Trophoblast cell (in vitro differentiated cells and primary cell): ENCODE measurements at regions not wholly inside any gene's neighbourhood (a gene's known extent, or its start where the extent isn't known, plus 50 kb on each side); places are given as distances from the start of the nearest gene placed in this dataset.

Source experiments
- DNase-seq, 2 donors: peaks; one replicate each; pipeline ENCODE4 v3.0.0-alpha.2; 2016
- H2AFZ ChIP-seq: 2 replicates; pipeline ENCODE4 v1.6.1; 2013; ENCODE audit warnings: low read length, moderate library complexity, mild to moderate bottlenecking; ENCODE audit not compliant: insufficient read depth, poor library complexity
- H2AK5ac ChIP-seq: 2 replicates; pipeline ENCODE4 v1.6.1; 2013; ENCODE audit warnings: mild to moderate bottlenecking, low read length
- H2BK120ac ChIP-seq: 2 replicates; pipeline ENCODE4 v1.6.1; 2013; ENCODE audit warnings: low read length, mild to moderate bottlenecking, moderate library complexity; ENCODE audit not compliant: insufficient read depth, poor library complexity
- H2BK12ac ChIP-seq: 2 replicates; pipeline ENCODE4 v1.6.1; 2013; ENCODE audit warnings: mild to moderate bottlenecking, low read length, moderate library complexity
- H2BK5ac ChIP-seq: 2 replicates; pipeline ENCODE4 v1.6.1; 2013; ENCODE audit warnings: low read length, low read depth, moderate library complexity, mild to moderate bottlenecking; ENCODE audit not compliant: poor library complexity
- H3K14ac ChIP-seq: 2 replicates; pipeline ENCODE4 v1.6.1; 2013; ENCODE audit warnings: mild to moderate bottlenecking, low read length
- H3K18ac ChIP-seq: 2 replicates; pipeline ENCODE4 v1.6.1; 2013; ENCODE audit warnings: mild to moderate bottlenecking, low read length
- H3K23ac ChIP-seq: 2 replicates; pipeline ENCODE4 v1.6.1; 2013; ENCODE audit warnings: low read length
- H3K27ac ChIP-seq: 2 replicates; pipeline ENCODE4 v1.5.1; 2013; ENCODE audit warnings: low read depth, mild to moderate bottlenecking, inconsistent platforms, low read length, moderate library complexity
- H3K27me3 ChIP-seq: 2 replicates; pipeline ENCODE4 v1.6.1; 2013; ENCODE audit warnings: inconsistent platforms, mild to moderate bottlenecking, low read length, moderate library complexity; ENCODE audit not compliant: insufficient read depth
- H3K36me3 ChIP-seq, 2 experiments: 1 replicate in 1 of 2; 2 replicates in 1 of 2; pipeline ENCODE4 v1.6.1; 2013; ENCODE audit warnings: low read length in 2 of 2, mild to moderate bottlenecking in 2 of 2, moderate library complexity in 1 of 2; ENCODE audit not compliant: insufficient read depth in 2 of 2, control insufficient read depth in 1 of 2
- H3K4ac ChIP-seq: 2 replicates; pipeline ENCODE4 v1.6.1; 2013; ENCODE audit warnings: low read depth, mild to moderate bottlenecking, low read length, moderate library complexity
- H3K4me1 ChIP-seq, 2 experiments: 1 replicate in 1 of 2; 2 replicates in 1 of 2; pipeline ENCODE4 v1.6.1; 2013; ENCODE audit warnings: low read length in 2 of 2, mild to moderate bottlenecking in 2 of 2, moderate library complexity in 1 of 2; ENCODE audit not compliant: insufficient read depth in 2 of 2, control insufficient read depth in 1 of 2
- H3K4me2 ChIP-seq: 2 replicates; pipeline ENCODE4 v1.6.1; 2013; ENCODE audit warnings: inconsistent platforms, mild to moderate bottlenecking, low read length, moderate library complexity
- H3K4me3 ChIP-seq: 2 replicates; pipeline ENCODE4 v1.5.1; 2013; ENCODE audit warnings: mild to moderate bottlenecking, low read depth, low read length, inconsistent platforms
- H3K79me1 ChIP-seq: one replicate; pipeline ENCODE4 v1.6.1; 2013; ENCODE audit warnings: low read length
- H3K79me2 ChIP-seq: 2 replicates; pipeline ENCODE4 v1.6.1; 2013; ENCODE audit warnings: low read length, mild to moderate bottlenecking; ENCODE audit not compliant: control insufficient read depth, insufficient read depth, poor library complexity
- H3K9ac ChIP-seq: 2 replicates; pipeline ENCODE4 v1.6.1; 2013; ENCODE audit warnings: mild to moderate bottlenecking, low read length
- H3K9me3 ChIP-seq: 2 replicates; pipeline ENCODE4 v1.6.1; 2013; ENCODE audit warnings: low read depth, mild to moderate bottlenecking, control low read depth, inconsistent platforms, low read length; ENCODE audit not compliant: insufficient read depth
- H4K12ac ChIP-seq: 2 replicates; pipeline ENCODE4 v1.6.1; 2013; ENCODE audit warnings: low read depth, mild to moderate bottlenecking, low read length, moderate library complexity
- H4K8ac ChIP-seq: 2 replicates; pipeline ENCODE4 v1.6.1; 2013; ENCODE audit warnings: low read depth, mild to moderate bottlenecking, low read length, moderate library complexity
- H4K91ac ChIP-seq: one replicate; pipeline ENCODE4 v1.6.1; 2013; ENCODE audit warnings: low read depth, mild to moderate bottlenecking, low read length, moderate library complexity
- WGBS: extraction: QIAGEN DNeasy Blood & Tissue Kit; methylation state at CpG from one replicate; pipeline ENCODE4 v1.1.7; 2013; ENCODE audit warnings: missing lambda C conversion rate; ENCODE audit not compliant: insufficient read length, insufficient coverage; ENCODE audit errors: extremely low coverage; 5-methylcytosine and 5-hydroxymethylcytosine counted together

DNA sequence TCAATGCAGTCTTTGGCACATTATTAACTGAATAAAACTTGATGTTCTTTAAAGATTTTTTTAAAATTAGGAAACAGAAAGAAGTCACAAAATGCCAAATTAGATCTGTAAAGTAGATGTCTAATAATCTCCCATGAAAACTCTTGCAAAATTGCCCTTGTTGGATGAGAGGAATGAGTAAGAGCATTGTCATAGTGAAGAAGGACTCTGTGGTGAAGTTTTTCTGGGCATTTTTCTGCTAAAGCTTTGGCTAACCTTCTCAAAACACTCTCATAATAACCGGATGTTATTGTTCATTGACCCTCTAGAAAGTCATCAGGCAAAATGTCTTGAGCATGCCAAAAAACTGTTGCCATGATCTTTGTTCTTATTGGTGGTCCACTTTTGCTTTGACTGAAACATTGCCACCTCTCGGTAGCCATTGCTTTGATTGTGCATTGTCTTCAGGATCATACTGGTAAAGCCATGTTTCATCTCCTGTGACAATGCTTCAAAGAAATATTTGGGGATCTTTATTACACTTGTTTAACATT is 549.3 kb downstream of the LIG4 start:
- H3K79me1 ChIP-seq, result no peaks in the 10 kb centered on the region
- H3K14ac ChIP-seq, result no peak overlapping the region
- H2AFZ ChIP-seq, result no peak overlapping the region
- DNase-seq, result no peak
- no peak overlapping the region for H3K4me3 ChIP-seq
- H2AK5ac ChIP-seq, result no peak overlapping the region
- H4K91ac ChIP-seq, result no peak overlapping the region
- no peak overlapping the region for H3K18ac ChIP-seq
- H3K4me2 ChIP-seq, result no peak overlapping the region
- no peak overlapping the region for H2BK120ac ChIP-seq
- H3K27ac ChIP-seq, result no peak overlapping the region
- H3K79me2 ChIP-seq, result no peaks in the 10 kb centered on the region
- H3K27me3 ChIP-seq, result no peaks in the 10 kb centered on the region
- no CpG with 5 or more reads among the region's 2 CpGs for WGBS
- no peak overlapping the region for H3K23ac ChIP-seq
- H3K9me3 ChIP-seq, result no peaks in the 10 kb centered on the region
- H3K36me3 ChIP-seq, result no peaks in the 10 kb centered on the region
- H3K4ac ChIP-seq, result no peak overlapping the region
- no peak overlapping the region for H3K9ac ChIP-seq
- no peaks in the 10 kb centered on the region for H3K4me1 ChIP-seq
- H4K12ac ChIP-seq, result no peak overlapping the region
- no peak overlapping the region for H2BK5ac ChIP-seq
- H2BK12ac ChIP-seq, result no peak overlapping the region
- no peak overlapping the region for H4K8ac ChIP-seq

GRCh38 chr13:107650081-107650701 is 565.1 kb downstream of the LIG4 start:
- Histone ChIP-seq H2AK5ac (no peak overlapping the region), H3K79me1 (no peaks in the 10 kb centered on the region), H3K79me2 (no peaks in the 10 kb centered on the region), H3K4me2 (no peak overlapping the region), H2BK120ac (no peak overlapping the region), H4K91ac (no peak overlapping the region), H3K9me3 (no peaks in the 10 kb centered on the region), H2BK12ac (no peak overlapping the region), H3K4me3 (no peak overlapping the region), H3K14ac (no peak overlapping the region), H2BK5ac (no peak overlapping the region), H2AFZ (no peak overlapping the region), H3K9ac (no peak overlapping the region), H3K36me3 (no peaks in the 10 kb centered on the region), H4K12ac (no peak overlapping the region), H3K18ac (no peak overlapping the region), H3K4me1 (no peaks in the 10 kb centered on the region), H3K27ac (no peak overlapping the region), H3K23ac (no peak overlapping the region), H3K4ac (no peak overlapping the region), H4K8ac (no peak overlapping the region), H3K27me3 (no peaks in the 10 kb centered on the region)
- no CpG with 5 or more reads among the region's 15 CpGs for WGBS
- peak in 1 of 2 donors; percentile 47 for DNase-seq

DNA sequence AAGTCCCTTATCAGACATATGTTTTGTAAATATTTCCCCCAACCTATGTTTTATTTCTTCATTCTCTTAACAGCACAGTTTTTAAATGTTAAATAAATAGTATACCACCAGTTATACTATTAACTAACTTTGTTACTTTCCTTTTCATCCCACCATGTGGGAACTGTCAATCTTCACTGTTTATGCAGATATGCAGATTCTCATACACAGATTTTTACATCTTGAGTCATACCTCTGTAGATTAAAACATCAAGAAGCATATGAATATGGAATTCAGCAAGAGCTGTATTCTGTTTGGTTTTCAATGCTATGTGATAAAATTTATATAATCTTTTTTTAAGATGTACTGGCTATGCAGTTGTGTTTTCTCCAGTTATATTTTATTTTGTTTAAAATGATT is 566.3 kb downstream of the LIG4 start:
- H3K9me3 ChIP-seq, result no peaks in the 10 kb centered on the region
- H3K4me1 ChIP-seq, result no peaks in the 10 kb centered on the region
- no peaks in the 10 kb centered on the region for H3K36me3 ChIP-seq
- H2BK120ac ChIP-seq, result no peak overlapping the region
- no peak overlapping the region for H3K4me2 ChIP-seq
- no peak overlapping the region for H3K23ac ChIP-seq
- H3K79me1 ChIP-seq, result no peaks in the 10 kb centered on the region
- H3K79me2 ChIP-seq, result no peaks in the 10 kb centered on the region
- H2BK12ac ChIP-seq, result no peak overlapping the region
- H3K27me3 ChIP-seq, result no peaks in the 10 kb centered on the region
- H3K27ac ChIP-seq, result no peak overlapping the region
- no peak overlapping the region for H4K8ac ChIP-seq
- H4K91ac ChIP-seq, result no peak overlapping the region
- H3K14ac ChIP-seq, result no peak overlapping the region
- no peak overlapping the region for H4K12ac ChIP-seq
- no peak overlapping the region for H2BK5ac ChIP-seq
- no peak overlapping the region for H3K18ac ChIP-seq
- no peak overlapping the region for H2AFZ ChIP-seq
- H3K9ac ChIP-seq, result no peak overlapping the region
- no peak overlapping the region for H3K4ac ChIP-seq
- no peak overlapping the region for H3K4me3 ChIP-seq
- DNase-seq, result no peak
- H2AK5ac ChIP-seq, result no peak overlapping the region

- H4K12ac ChIP-seq, result no peak overlapping the region
- no peak overlapping the region for H2BK120ac ChIP-seq
- H3K79me2 ChIP-seq, result no peaks in the 10 kb centered on the region
- no peak overlapping the region for H3K4ac ChIP-seq
- H3K4me1 ChIP-seq, result no peaks in the 10 kb centered on the region
- H2BK5ac ChIP-seq, result no peak overlapping the region
- H3K27me3 ChIP-seq, result no peaks in the 10 kb centered on the region
- no peak overlapping the region for H3K23ac ChIP-seq
- no peak overlapping the region for H3K27ac ChIP-seq
- no peaks in the 10 kb centered on the region for H3K36me3 ChIP-seq
- H2BK12ac ChIP-seq, result no peak overlapping the region
- no peak overlapping the region for H3K4me3 ChIP-seq
- no peaks in the 10 kb centered on the region for H3K9me3 ChIP-seq
- no peak overlapping the region for H3K14ac ChIP-seq
- H3K79me1 ChIP-seq, result no peaks in the 10 kb centered on the region
- H3K4me2 ChIP-seq, result no peak overlapping the region
- no peak overlapping the region for H2AK5ac ChIP-seq
- no peak overlapping the region for H4K8ac ChIP-seq
- no CpG with 5 or more reads among the region's 4 CpGs for WGBS
- no peak overlapping the region for H3K9ac ChIP-seq
- no peak overlapping the region for H3K18ac ChIP-seq
- no peak overlapping the region for H4K91ac ChIP-seq
- no peak for DNase-seq
- H2AFZ ChIP-seq, result no peak overlapping the region
These were observed 571.2 kb downstream of the LIG4 start for GRCh38 chr13:107644136-107644535.
